GM18520 (cell line): ENCODE measurements at regions not wholly inside any gene's neighbourhood (a gene's known extent, or its start where the extent isn't known, plus 50 kb on each side); places are given as distances from the start of the nearest gene placed in this dataset.

Experiments
- ATAC-seq: cut with Tn5 transposase; IDR thresholded peaks from one replicate; pipeline ENCODE4 v1.9.1; 2021; ENCODE audit not compliant: unreplicated experiment

- ATAC-seq, result no peak
Observed at GRCh38 chr7:79590391-79590790, 136.9 kb upstream of the MAGI2 start.

GRCh38 chr7:79570903-79571302, 117.4 kb upstream of the MAGI2 start:
- ATAC-seq, result no peak

- ATAC-seq, result no peak
Observed at GRCh38 chr7:79563821-79564522, 110.5 kb upstream of the MAGI2 start.

GRCh38 chr7:79555571-79555970, 102.1 kb upstream of the MAGI2 start:
- ATAC-seq, result no peak

GRCh38 chr7:79553811-79554555, 100.5 kb upstream of the MAGI2 start:
- ATAC-seq, result no peak

GRCh38 chr7:79552463-79552862, 99.0 kb upstream of the MAGI2 start:
- ATAC-seq, result no peak

GRCh38 chr7:79548727-79549126, 95.3 kb upstream of the MAGI2 start:
- no peak for ATAC-seq

- ATAC-seq, result no peak
Observed at GRCh38 chr7:79547132-79547531, 93.7 kb upstream of the MAGI2 start.

GRCh38 chr7:79540592-79540991, 87.1 kb upstream of the MAGI2 start:
- ATAC-seq, result no peak

- ATAC-seq, result no peak
Observed at GRCh38 chr7:79534128-79534527, 80.7 kb upstream of the MAGI2 start.

- no peak for ATAC-seq
Observed at GRCh38 chr7:79531905-79532664, 78.6 kb upstream of the MAGI2 start.

GRCh38 chr7:79531116-79531515, 77.6 kb upstream of the MAGI2 start:
- ATAC-seq, result no peak

GRCh38 chr7:79529881-79530235, 76.4 kb upstream of the MAGI2 start:
- no peak for ATAC-seq

GRCh38 chr7:79529214-79529880, 75.9 kb upstream of the MAGI2 start:
- no peak for ATAC-seq

- no peak for ATAC-seq
Observed at GRCh38 chr7:79528421-79528820, 75.0 kb upstream of the MAGI2 start.

- ATAC-seq, result no peak
Observed at GRCh38 chr7:79524048-79524447, 70.6 kb upstream of the MAGI2 start.

GRCh38 chr7:79523436-79523835, 70.0 kb upstream of the MAGI2 start:
- no peak for ATAC-seq

GRCh38 chr7:79520543-79520942, 67.1 kb upstream of the MAGI2 start:
- no peak for ATAC-seq

GRCh38 chr7:79515358-79515757, 61.9 kb upstream of the MAGI2 start:
- no peak for ATAC-seq

GRCh38 chr7:79513261-79513660, 59.8 kb upstream of the MAGI2 start:
- no peak for ATAC-seq

- no peak for ATAC-seq
Observed at GRCh38 chr7:79512261-79512660, 58.8 kb upstream of the MAGI2 start.
